ENCODE measurements at regions not wholly inside any gene's neighbourhood (a gene's known extent, or its start where the extent isn't known, plus 50 kb on each side); places are given as distances from the start of the nearest gene placed in this dataset.
"Not testable (repeated sequence)": the region's sequence is repeated elsewhere in the genome, so short reads cannot be mapped to it uniquely, and the experiment has no call there.

DNA sequence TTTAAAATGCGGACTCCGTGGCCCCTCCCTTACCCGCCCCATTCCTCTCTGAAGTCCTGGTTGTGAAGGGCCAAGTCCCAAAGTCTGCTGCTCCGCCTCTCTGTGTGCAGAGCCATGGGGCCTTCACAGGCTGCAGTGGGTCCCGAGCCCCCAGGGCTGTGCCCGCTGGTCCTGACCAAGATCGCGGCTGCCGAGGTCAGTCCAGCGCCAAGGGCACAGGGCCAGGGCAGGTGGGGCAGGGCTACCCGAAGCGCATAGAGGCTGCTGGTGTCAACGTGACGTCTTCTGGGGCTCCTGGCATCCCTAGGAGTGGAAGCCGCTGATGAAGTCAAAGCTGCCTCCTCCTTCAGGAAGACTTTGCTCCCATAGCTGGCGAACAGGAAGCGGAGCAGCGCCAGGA is 858.8 kb downstream of the TUBA3C start:
- TF ChIP-seq, protein P1, sequence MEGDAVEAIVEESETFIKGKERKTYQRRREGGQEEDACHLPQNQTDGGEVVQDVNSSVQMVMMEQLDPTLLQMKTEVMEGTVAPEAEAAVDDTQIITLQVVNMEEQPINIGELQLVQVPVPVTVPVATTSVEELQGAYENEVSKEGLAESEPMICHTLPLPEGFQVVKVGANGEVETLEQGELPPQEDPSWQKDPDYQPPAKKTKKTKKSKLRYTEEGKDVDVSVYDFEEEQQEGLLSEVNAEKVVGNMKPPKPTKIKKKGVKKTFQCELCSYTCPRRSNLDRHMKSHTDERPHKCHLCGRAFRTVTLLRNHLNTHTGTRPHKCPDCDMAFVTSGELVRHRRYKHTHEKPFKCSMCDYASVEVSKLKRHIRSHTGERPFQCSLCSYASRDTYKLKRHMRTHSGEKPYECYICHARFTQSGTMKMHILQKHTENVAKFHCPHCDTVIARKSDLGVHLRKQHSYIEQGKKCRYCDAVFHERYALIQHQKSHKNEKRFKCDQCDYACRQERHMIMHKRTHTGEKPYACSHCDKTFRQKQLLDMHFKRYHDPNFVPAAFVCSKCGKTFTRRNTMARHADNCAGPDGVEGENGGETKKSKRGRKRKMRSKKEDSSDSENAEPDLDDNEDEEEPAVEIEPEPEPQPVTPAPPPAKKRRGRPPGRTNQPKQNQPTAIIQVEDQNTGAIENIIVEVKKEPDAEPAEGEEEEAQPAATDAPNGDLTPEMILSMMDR (IDR thresholded peaks at IDR 0.05; ENCODE audit: extremely low read depth in 1 of 2, insufficient read depth in 1 of 2, low read depth in 1 of 2, low read length in 2 of 2): not testable (repeated sequence)
- not testable (repeated sequence) for TF ChIP-seq POLR2A (IDR thresholded peaks at IDR 0.05; ENCODE audit: low read depth, low read length); EZH2 (IDR thresholded peaks at IDR 0.05; ENCODE audit: borderline replicate concordance, low read depth, low read length, severe bottlenecking); JUN (IDR thresholded peaks at IDR 0.05; ENCODE audit: borderline replicate concordance, insufficient read depth, insufficient read length, low read depth)
